NCI-H2196 treated with DMSO at 0.1 percent for 48 hours (cell line): ENCODE measurements at regions not wholly inside any gene's neighbourhood (a gene's known extent, or its start where the extent isn't known, plus 50 kb on each side); places are given as distances from the start of the nearest gene placed in this dataset.

Experiments
- DNase-seq: peaks from one replicate; lab custom pipeline; 2025; ENCODE audit not compliant: unreplicated experiment; lab: John Stamatoyannopoulos, UW

DNA sequence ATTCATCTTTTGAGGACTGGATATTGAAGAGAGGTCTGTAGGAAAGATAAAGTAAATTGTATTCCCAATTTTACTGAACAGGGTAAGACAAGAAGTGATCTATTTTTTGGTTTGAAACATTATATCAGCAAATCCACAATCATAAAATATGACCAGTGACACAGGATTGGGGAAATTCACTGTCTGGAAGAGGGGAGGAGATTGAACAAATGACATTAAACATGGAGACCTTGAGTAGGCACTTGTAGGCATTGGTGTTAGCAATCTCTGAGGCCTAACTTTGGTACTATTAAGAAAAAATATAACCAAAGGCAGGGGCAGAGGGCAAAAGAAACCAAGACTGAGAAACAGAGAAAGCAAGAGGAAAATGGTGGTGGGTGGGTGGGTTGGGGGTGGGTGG is 132.6 kb upstream of the TMEM161B start:
- no peak for DNase-seq

DNA sequence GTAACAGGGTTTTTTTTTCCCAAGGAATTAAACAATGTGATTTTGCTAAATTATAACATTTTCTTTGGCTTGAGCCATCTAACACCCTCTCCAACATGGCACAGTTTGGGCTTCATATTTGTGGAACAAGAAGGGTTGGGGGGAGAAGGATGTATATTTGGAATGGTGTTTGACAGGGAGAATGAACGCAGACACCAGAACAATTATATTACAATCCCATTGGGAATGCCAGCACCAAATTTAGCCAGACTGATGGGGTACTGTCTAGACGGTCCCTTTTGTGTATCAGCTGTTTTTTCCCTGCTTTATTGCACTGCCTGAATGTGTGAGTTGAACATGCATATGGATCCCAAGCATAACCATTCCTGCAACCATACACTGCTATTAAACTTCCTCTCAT is 130.9 kb upstream of the TMEM161B start:
- no peak for DNase-seq

DNA sequence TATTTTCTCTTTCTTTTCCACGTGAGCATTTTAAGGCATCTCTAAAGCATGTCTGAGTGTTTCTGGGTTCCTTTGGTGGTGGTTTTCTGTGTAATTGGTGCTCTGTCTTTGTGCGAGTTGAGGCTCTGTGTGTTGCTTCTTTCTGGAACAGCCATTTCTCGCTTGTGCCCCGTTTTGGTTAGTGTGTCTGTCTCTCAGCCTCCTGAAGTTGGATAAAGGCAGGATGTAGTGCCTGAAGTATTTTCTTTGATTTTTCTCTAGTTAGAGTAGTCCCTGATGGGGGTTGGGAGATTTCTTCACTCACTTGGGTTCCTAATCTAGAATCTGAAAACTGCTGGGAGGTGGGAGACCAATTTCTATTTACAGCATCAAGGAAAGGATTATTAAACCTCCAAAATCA is 129.7 kb upstream of the TMEM161B start:
- no peak for DNase-seq

DNA sequence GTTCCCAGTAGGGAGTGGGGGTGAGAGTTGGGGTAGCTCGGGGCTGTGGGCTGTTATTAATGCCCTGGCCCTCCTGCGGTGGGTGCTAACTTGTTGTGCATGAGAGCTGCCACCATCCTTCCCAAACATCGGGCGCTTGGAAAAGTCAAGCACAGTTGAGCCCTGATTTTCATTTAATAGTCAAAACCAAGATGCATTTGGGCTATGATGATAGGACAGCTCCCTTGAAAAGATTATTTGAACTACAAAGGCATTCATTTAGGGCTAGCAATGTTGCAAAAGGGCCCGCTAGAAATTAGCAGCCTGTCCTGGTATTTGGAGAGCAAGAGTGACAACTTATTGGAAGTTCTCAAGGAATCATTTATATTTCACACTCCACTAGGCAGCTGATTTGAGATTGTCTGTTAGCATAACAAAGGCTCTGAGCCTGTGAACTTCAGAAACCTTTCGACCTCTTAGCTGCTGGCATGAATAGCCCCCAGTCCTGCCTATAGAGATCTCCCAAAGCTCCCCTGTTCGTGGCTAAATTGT is 128.2 kb upstream of the TMEM161B start:
- DNase-seq = no peak

DNA sequence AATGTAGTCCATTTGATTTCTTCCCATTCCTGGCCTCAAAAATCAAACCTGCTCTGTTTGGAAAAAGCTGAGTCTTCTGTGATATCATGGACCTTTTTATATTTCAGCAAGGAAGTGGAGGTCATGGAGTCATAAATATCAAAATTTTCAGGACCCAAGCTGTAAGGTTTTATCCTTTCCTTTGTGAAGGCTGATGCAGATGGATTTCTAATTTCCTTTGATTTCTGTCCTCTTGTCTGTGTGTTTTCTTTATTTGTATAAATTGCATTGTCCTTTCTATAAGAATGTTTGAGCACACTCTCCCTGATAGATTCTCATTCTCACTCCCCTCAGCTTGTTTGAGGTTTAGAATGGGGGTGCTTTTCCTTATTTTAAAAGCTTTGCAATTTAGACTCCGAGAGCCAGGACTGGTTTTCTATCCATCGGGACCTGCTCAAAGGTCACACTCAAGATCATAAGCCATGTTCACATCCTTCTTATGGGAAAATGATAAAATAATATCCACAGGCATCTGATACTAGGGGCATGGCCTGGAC is 127.4 kb upstream of the TMEM161B start:
- DNase-seq = no peak

GRCh38 chr5:88395264-88395663 is 126.6 kb upstream of the TMEM161B start:
- no peak for DNase-seq

GRCh38 chr5:88394536-88395175 is 126.0 kb upstream of the TMEM161B start:
- no peak for DNase-seq

GRCh38 chr5:88393716-88394535 is 125.3 kb upstream of the TMEM161B start:
- no peak for DNase-seq

DNA sequence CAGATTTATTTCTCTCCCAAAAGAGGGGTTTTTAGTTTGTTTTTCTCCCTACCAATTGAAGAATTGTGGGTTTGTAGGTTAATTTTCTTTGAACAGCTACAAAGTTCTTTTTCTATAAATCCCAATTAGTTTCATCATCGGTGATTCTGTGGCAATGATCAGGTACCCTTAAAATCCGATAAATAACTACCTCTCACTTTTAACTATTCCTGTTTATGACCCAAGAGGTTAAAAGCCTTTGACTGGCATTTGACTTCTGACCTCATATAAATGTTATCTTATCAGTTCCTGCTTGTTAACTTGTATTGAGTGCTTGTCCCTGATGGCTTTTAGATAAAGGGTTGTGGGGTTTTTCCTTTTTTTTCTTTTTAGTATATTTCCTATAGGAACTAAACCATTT is 124.4 kb upstream of the TMEM161B start:
- no peak for DNase-seq

DNA sequence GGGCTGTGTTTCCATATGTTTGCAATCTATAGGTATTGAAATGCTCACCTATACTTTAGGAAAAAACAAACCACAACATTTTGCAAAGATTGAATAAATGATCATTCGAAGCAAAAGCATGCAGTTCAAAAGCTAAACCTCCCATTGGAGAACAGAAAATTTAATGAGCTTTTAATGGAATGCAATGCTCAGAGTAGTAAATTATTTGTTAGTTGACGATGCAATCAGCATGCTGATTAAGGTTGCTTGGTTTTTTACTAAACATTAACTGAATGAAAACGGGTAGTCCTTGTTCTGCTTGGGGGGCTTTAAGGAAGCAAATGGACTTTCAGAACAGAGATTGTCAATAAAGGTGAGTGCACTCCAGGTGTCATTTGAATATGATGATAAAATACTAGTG is 123.3 kb upstream of the TMEM161B start:
- DNase-seq = no peak

DNA sequence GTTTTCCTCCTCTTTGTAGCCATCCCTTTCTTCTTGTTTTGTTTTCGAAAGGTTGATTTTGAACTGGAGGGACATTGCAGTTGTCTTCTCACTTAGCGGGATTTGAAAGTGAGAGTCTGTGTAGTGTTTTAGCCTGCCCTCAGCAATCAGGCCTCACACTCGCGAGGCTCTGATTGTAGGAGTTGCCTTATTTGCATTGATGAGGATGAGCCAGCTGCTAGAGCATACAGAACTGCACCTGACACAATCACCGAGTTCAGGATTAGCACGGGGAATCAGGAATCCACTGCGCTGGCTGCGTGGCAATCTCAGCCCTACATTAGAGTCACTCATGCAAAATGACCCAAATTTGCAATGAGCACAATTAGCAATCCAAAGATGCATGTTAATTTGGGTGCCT is 122.5 kb upstream of the TMEM161B start:
- DNase-seq = no peak

DNA sequence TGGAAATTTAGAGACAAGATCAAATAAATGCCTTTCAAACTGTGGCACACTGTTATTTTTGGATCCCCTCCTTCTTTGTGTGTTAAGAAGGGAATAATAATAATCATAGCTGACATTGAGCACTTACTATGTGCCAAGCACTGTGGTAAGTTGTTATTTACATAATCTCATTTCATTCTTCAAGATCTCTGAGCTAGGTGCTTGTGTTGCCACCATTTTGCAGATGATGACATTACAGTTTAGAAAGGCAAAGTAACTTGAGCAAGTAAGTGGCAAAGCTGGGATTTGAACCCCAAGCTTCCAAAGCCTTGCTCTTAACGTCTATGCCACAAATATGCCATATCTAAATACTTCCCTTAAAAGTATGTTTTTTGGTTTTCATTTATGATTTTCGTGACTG is 121.8 kb upstream of the TMEM161B start:
- no peak for DNase-seq

DNA sequence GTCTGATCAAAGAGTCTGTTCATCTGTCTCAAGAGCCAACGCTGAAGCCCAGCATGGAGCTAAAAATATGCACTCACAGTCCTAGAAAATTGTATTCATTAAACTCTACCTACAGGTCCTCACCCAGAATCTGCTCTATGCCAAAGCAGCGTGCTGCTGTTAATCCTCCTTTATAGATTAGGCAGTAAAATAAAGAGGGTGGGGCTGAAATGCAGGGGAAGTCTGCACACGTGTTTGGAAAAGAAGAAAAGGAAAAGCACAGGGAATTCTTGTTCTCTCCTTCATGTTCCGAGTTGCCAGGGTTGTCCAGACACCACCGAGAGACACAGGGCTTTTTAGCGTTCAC is 121.4 kb upstream of the TMEM161B start:
- DNase-seq = no peak

DNA sequence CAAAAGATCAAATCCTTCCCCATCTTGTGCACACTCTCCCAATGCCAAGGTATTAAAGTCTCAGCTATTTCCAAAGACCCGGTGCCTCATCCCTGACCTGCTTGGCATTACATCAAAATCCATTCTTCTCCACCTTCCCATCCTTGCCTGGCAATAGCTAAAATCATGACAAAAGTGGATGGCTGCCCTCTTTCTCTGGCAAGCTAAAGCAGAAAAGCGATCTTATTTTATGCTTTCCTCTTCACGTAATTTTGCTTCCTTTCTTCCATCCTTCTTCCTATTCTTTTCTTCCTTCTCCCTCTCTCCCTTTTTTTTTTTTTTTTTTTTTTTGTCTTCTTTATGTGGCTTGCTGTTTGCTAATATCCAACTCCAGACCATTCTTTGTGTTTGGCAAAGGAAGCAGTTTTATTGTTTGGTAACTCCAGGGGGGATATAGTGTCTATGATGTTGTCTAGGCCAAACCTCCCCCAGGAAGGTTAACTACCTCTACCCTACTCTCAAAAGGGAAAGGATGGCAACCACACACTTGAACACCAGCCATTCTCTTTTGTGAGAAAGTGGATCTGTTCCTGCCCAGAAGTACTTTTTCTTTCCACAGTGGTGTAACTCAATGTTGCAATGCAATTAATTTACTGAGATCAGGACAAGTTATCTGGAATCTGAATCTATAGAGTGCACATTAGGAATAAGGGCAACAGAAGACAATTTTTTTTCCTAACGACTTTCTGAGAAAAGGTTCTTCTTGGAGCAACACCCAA is 120.9 kb upstream of the TMEM161B start:
- DNase-seq = no peak

DNA sequence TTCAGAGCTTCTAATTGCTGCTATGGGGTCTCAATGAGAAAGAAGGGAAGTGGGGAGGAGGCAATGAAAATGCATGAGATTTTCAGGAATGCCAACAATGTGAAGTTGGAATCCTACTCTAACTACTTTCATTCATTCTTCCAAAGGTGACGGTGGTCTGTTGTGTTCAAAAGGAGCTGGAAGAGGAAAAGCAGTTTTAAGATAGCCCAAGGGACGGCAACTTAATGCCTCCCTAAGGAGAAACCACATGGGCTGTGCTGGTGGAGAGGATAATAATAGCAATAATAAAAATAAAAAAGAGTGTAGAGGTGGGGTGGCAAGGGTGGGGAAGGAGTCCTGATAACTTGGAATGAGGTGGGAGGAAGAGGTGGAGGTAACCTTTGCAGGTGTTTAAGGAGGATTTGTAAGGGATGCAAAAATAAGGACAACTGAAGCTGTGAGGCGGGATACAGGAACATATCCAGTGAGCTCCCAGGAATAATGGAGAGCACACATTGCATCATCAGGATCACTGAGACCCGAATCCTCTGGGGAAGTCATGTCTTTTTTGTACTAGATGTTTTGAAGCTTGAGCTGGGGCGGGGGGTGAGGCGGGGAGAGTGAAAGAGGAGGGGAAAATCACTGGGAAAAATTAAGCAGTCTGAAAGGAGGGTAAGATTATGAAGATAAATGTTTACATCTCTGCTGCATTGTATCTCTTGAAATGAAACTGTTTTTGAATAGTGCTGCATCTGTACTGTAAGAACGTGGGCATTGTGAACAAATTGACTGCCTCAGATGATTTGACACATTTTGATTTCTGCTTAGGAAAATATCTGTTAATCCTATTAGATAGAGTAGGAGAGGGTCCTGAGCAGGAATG is 120.1 kb upstream of the TMEM161B start:
- no peak for DNase-seq

DNA sequence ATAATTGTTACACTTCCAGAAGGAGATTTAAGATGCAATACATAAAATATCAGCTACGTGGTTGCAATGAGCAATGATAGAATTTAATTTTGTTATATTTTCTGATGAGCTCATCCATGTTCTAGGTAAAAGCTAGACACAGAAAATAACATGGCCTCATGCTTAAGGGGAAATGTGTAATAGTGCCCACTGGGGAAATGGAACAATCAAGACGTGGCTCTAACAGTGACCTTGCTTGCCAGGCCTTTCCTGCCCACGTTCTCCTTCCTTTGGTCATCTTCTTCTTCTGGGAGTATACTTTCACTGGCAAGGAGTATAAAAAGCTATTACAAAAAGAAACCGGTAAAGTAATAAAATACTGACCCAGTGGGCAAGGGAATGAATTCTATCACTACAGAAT is 116.2 kb upstream of the TMEM161B start:
- DNase-seq = no peak

DNA sequence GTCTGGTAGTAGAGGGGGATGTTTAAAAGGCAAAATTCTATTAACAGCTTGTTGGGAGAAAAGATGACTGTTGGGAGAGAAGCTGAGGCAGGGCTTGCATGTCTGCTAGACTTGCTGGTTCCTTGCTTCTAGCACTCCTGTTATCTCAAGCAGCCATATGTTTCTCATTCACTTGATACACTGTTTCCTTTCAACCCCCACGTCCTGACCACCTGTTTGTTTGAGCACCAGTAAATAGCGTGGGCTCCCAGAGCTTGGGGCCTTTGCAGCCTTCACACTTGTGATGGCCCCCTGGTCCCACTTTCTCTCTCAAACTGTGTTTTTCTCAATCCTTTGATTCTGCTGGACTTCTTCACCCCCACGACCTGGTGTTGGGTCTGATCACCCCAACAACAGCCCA is 111.7 kb upstream of the TMEM161B start:
- DNase-seq = no peak

- no peak for DNase-seq
These were observed 109.3 kb upstream of the TMEM161B start for GRCh38 chr5:88377705-88378656.

DNA sequence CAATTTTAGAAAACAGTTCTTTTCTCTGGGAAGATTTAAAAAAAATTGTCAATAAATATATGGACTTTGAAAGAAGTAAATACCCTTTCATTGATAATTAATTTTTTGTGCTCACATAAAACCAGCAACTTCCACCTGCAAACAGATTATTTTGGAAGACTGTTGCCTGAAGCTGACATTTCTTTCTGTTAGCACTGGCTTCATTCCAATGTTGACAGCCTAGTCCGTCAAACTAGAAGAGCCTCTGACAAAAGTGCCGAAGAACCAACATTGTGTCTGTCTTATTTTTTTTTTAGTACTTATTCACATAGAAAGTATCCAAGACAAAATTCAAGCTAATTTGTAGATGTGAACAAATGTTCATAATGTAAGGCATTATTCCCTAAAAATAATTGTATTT is 108.6 kb upstream of the TMEM161B start:
- no peak for DNase-seq

DNA sequence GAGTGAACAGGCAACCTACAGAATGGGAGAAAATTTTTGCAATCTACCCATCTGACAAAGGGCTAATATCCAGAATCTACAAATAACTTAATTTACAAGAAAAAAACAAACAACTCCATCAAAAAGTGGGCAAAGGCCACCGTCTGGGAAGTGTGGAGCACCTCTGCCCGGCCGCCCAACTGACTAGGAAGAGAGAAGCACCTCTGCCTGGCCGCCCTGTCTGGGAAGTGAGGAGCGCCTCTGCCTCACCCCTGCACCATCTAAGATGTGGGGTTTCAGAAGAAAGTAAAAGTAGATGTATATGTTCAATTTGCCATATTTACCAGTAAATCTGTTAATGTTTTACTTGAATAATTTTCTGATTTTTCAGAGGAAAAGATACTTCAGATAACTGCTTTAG is 108.1 kb upstream of the TMEM161B start:
- no peak for DNase-seq
